MM.1S (cell line): ENCODE measurements at regions not wholly inside any gene's neighbourhood (a gene's known extent, or its start where the extent isn't known, plus 50 kb on each side); places are given as distances from the start of the nearest gene placed in this dataset.

ENCODE experiments used
- DNase-seq: peaks from one replicate; pipeline ENCODE4 v3.0.0-alpha.2; 2015
- H2AFZ ChIP-seq: fragments of 300-600 bp; sonication (generic); 2 replicates; pipeline ENCODE4 v1.6.0; 2016; ENCODE audit warnings: antibody characterized with exemption, low read length
- H3F3A ChIP-seq: fragments of 300-600 bp; sonication (generic); 2 replicates; pipeline ENCODE4 v1.6.1; 2016; ENCODE audit warnings: mild to moderate bottlenecking, antibody characterized with exemption, low read length, moderate library complexity, mixed read lengths; ENCODE audit not compliant: insufficient read depth
- H3K27ac ChIP-seq: fragments of 300-600 bp; sonication (generic); 2 replicates; pipeline ENCODE4 v1.5.1; 2016; ENCODE audit warnings: mild to moderate bottlenecking, low read length
- H3K27me3 ChIP-seq: fragments of 300-600 bp; sonication (generic); replicated peaks from 2 replicates; pipeline ENCODE4 v1.6.0; 2016; ENCODE audit warnings: low read length; ENCODE audit not compliant: insufficient read depth
- H3K36me3 ChIP-seq: fragments of 300-600 bp; sonication (generic); replicated peaks from 2 replicates; pipeline ENCODE4 v1.6.1; 2016; ENCODE audit warnings: mild to moderate bottlenecking, low read length, mixed read lengths; ENCODE audit not compliant: insufficient read depth
- H3K4me1 ChIP-seq: fragments of 300-600 bp; sonication (generic); 2 replicates; pipeline ENCODE4 v1.6.1; 2016; ENCODE audit warnings: low read length, mixed read lengths
- H3K4me2 ChIP-seq: fragments of 300-600 bp; sonication (generic); 2 replicates; pipeline ENCODE4 v1.6.0; 2016; ENCODE audit warnings: low read depth, low read length
- H3K4me3 ChIP-seq: fragments of 300-600 bp; sonication (generic); 2 replicates; pipeline ENCODE4 v1.5.1; 2016; ENCODE audit warnings: low read length, mixed read lengths
- H3K79me2 ChIP-seq: fragments of 300-600 bp; sonication (generic); 2 replicates; pipeline ENCODE4 v1.6.1; 2016; ENCODE audit warnings: mixed run types, low read length, mixed read lengths
- H3K9ac ChIP-seq: fragments of 300-600 bp; sonication (generic); 2 replicates; pipeline ENCODE4 v1.6.1; 2016; ENCODE audit warnings: low read length, mixed read lengths
- H3K9me2 ChIP-seq: fragments of 300-600 bp; sonication (generic); replicated peaks from 2 replicates; pipeline ENCODE4 v1.6.1; 2016; ENCODE audit warnings: mild to moderate bottlenecking, low read length, mixed read lengths; ENCODE audit not compliant: insufficient read depth
- H3K9me3 ChIP-seq: fragments of 300-600 bp; sonication (generic); replicated peaks from 2 replicates; pipeline ENCODE4 v1.6.1; 2016; ENCODE audit warnings: mild to moderate bottlenecking, low read length, mixed read lengths; ENCODE audit not compliant: insufficient read depth
- H4K20me1 ChIP-seq: fragments of 300-600 bp; sonication (generic); 2 replicates; pipeline ENCODE4 v1.6.1; 2016; ENCODE audit warnings: mild to moderate bottlenecking, low read length, moderate library complexity, mixed read lengths; ENCODE audit not compliant: insufficient read depth
- CTCF ChIP-seq: fragments of 300-600 bp; sonication (generic); IDR thresholded peaks from 2 replicates; pipeline ENCODE4 v1.5.1; 2016; ENCODE audit warnings: antibody characterized with exemption, low read length, mixed read lengths
- EZH2 ChIP-seq: fragments of 300-600 bp; sonication (generic); optimal IDR thresholded peaks from 2 replicates; pipeline ENCODE3; 2017; ENCODE audit warnings: low read depth, mild to moderate bottlenecking, antibody characterized with exemption, low read length, mixed read lengths
- EZH2phosphoT487 ChIP-seq: fragments of 300-600 bp; sonication (generic); IDR thresholded peaks from 2 replicates; pipeline ENCODE4 v1.6.1; 2018; ENCODE audit warnings: antibody characterized with exemption, low read length

- no peak overlapping the region for H3K27ac ChIP-seq
- no peak for TF ChIP-seq CTCF
- TF ChIP-seq EZH2phosphoT487 = no peak
- no peak for TF ChIP-seq EZH2
- H3K9me2 ChIP-seq = no peaks in the 10 kb centered on the region
- no peak overlapping the region for H3K9ac ChIP-seq
- DNase-seq = no peak
- no peaks in the 10 kb centered on the region for H3K79me2 ChIP-seq
- H2AFZ ChIP-seq = no peak overlapping the region
- H3K36me3 ChIP-seq = no peaks in the 10 kb centered on the region
- no peaks in the 10 kb centered on the region for H3F3A ChIP-seq
- no peaks in the 10 kb centered on the region for H4K20me1 ChIP-seq
- H3K4me3 ChIP-seq = no peak overlapping the region
- H3K9me3 ChIP-seq = no peaks in the 10 kb centered on the region
- H3K27me3 ChIP-seq = no peaks in the 10 kb centered on the region
- H3K4me1 ChIP-seq = no peaks in the 10 kb centered on the region
- H3K4me2 ChIP-seq = no peak overlapping the region
Observed at GRCh38 chr17:68684949-68685357, 83.8 kb upstream of the FAM20A start.

- Histone ChIP-seq H3K4me3 (no peak overlapping the region), H3K27me3 (no peaks in the 10 kb centered on the region), H3K27ac (no peak overlapping the region), H3K9me2 (no peaks in the 10 kb centered on the region), H3K4me2 (no peak overlapping the region), H3K4me1 (no peaks in the 10 kb centered on the region), H2AFZ (no peak overlapping the region), H3K9me3 (no peaks in the 10 kb centered on the region), H3K36me3 (no peaks in the 10 kb centered on the region), H4K20me1 (no peaks in the 10 kb centered on the region), H3K79me2 (no peaks in the 10 kb centered on the region), H3F3A (no peaks in the 10 kb centered on the region), H3K9ac (no peak overlapping the region)
- no peak for TF ChIP-seq EZH2phosphoT487
- no peak for DNase-seq
Observed at GRCh38 chr17:68682903-68683302, 81.7 kb upstream of the FAM20A start.

GRCh38 chr17:68679882-68680281 is 78.7 kb upstream of the FAM20A start:
- Histone ChIP-seq H3K27ac (no peak overlapping the region), H3K9me2 (no peaks in the 10 kb centered on the region), H3K4me1 (no peaks in the 10 kb centered on the region), H2AFZ (no peak overlapping the region), H3F3A (no peaks in the 10 kb centered on the region), H4K20me1 (no peaks in the 10 kb centered on the region), H3K36me3 (no peaks in the 10 kb centered on the region), H3K4me3 (no peak overlapping the region), H3K4me2 (no peak overlapping the region), H3K9me3 (no peaks in the 10 kb centered on the region), H3K79me2 (no peaks in the 10 kb centered on the region), H3K27me3 (no peaks in the 10 kb centered on the region), H3K9ac (no peak overlapping the region)
- no peak for TF ChIP-seq EZH2phosphoT487
- no peak for TF ChIP-seq EZH2
- TF ChIP-seq CTCF = no peak
- no peak for DNase-seq

- H3K4me1 ChIP-seq = no peaks in the 10 kb centered on the region
- H3K4me2 ChIP-seq = no peak overlapping the region
- H3F3A ChIP-seq = no peaks in the 10 kb centered on the region
- no peak overlapping the region for H3K27ac ChIP-seq
- no peak for DNase-seq
- H3K36me3 ChIP-seq = no peaks in the 10 kb centered on the region
- no peak overlapping the region for H2AFZ ChIP-seq
- TF ChIP-seq EZH2phosphoT487 (no peak), EZH2 (no peak), CTCF (no peak)
- no peak overlapping the region for H3K9ac ChIP-seq
- no peaks in the 10 kb centered on the region for H3K9me3 ChIP-seq
- no peaks in the 10 kb centered on the region for H4K20me1 ChIP-seq
- no peak overlapping the region for H3K4me3 ChIP-seq
- no peaks in the 10 kb centered on the region for H3K27me3 ChIP-seq
- H3K79me2 ChIP-seq = no peaks in the 10 kb centered on the region
- no peaks in the 10 kb centered on the region for H3K9me2 ChIP-seq
Observed at GRCh38 chr17:68676856-68677255, 75.7 kb upstream of the FAM20A start.
